ENCODE measurements at regions not wholly inside any gene's neighbourhood (a gene's known extent, or its start where the extent isn't known, plus 50 kb on each side); places are given as distances from the start of the nearest gene placed in this dataset.

DNA sequence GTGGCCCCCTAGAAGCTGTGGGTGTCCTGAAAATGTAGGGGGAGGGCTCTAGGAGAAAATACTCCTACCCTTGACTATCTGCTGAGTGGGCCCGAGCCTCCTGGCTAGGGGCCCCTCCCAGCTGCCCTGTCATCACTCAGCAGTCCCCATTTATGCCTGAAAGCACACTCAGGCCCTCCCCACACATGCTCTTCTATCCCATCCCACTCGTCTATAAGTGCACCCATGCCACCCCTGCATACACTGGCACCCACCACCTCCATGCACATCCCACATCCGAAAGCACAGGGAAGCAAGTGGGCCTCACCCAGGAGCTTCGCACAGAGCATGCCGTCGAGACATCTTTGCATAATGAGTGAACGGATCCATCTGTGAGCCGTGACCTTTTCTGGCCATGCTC, 80.4 kb upstream of the POU3F1 start:
- DNase-seq, result no peak

GRCh38 chr1:38125837-38126520, 79.4 kb upstream of the POU3F1 start:
- DNase-seq, result no peak

GRCh38 chr1:38125016-38125415, 78.4 kb upstream of the POU3F1 start:
- DNase-seq, result no peak

GRCh38 chr1:38123356-38124135, 77.0 kb upstream of the POU3F1 start:
- no peak for DNase-seq

- DNase-seq, result no peak
These were observed 74.7 kb upstream of the POU3F1 start for GRCh38 chr1:38121231-38121680.

DNA sequence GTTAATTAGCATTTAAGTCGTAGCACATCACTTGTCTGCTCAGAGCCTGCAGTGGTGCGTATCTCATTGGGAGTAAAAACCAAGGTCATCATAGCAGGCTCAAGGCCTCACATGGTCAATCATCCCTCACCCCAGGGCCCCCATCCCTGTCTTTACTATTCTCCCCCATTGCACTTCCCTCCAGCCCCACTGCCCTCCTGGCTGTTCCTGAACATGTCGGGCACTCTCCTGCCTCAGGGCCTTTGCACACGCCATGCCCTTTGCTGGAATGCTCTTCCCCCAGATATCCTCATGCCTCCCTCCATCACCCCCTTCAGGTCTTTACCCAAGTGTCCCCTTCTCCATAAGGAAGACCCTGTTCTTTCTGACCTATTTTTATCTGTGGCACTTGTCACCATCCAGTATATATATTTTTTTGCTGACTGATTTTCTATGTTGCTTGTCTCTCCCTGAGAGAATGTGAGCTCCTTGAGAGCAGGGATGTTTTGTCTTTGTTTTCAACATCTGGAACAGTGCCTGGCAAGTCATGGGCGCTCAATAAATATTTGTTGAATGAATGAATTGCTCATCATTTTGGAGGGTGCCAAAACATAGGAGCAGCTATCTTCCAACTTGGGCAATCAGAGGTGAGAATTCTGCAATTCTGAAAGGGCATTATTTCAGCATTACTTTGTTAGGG, 74.1 kb upstream of the POU3F1 start:
- DNase-seq, result no peak

- DNase-seq, result no peak
These were observed 72.4 kb upstream of the POU3F1 start for GRCh38 chr1:38118976-38119375.

GRCh38 chr1:38117444-38117887, 70.9 kb upstream of the POU3F1 start:
- no peak for DNase-seq

DNA sequence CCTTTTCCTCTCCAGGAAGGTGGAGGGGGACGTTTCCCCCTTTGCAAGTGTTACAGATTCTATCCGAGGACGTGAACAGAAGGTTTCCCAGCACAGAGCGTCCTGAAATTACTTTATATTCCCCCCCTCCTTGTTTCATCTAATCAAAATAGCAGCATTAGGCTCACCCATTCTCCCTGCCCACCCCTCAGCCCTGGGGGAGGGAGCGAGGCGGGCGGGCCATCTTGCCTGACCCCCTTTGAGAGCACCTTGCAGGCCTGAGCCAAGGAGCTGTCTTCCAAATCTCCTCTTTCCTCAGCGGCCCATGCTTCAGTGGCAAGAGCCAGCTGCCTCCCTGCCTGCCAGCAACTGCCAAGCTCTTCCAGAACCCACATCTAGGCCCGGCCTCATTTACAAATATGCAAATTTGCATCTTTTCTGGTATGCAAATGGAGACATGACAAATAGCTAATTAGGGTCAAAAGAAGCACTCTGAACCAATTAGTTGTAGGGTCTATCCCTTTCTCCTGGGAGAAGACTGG, 69.1 kb upstream of the POU3F1 start:
- no peak for DNase-seq

GRCh38 chr1:38115226-38115625, 68.6 kb upstream of the POU3F1 start:
- DNase-seq, result no peak

- no peak for DNase-seq
These were observed 67.8 kb upstream of the POU3F1 start for GRCh38 chr1:38114241-38115026.

DNA sequence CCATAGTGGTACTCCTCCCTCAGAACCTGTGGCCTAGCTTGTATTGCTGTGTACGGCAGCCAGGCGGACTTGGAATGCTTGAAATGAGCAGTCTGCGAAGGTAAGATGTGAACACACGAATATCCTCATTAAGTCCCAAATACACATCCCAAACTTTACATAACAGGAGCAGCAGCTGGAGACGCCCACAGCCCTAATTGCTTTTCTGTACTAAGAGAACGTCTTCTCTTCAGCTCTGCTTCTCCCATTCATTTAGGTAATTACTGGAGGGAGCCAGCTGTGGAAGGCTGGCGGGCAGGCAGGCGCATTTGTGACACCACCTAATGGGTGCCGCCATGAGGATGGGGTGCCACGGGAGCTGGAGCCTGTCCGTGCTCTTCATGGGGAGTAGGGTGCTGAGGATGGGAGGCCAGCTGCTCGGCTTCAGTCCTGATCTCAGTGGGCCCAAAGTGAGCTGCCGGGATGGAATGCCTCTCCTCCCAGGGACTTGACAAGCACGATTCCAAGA, 66.6 kb upstream of the POU3F1 start:
- DNase-seq, result no peak

GRCh38 chr1:38111589-38111988, 65.0 kb upstream of the POU3F1 start:
- DNase-seq, result no peak

DNA sequence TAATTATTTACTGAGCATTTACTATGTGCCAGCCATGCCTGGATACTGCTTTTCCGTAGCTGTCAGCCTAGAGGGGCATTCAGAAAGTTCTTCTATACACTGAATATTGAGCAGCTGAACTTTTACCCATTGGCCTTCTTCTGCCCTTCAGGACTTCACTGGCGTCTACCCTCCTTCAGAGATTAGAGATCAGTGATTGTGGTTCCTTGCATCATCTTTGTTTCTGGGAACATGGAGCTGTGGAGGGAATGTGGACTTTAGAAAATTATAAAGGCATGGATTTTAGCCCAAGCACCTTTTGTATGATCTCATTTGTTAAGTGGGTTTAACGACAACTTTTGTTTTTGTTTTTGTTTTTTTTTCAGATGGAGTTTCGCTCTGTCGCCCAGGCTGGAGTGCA, 58.7 kb upstream of the POU3F1 start:
- DNase-seq, result no peak

DNA sequence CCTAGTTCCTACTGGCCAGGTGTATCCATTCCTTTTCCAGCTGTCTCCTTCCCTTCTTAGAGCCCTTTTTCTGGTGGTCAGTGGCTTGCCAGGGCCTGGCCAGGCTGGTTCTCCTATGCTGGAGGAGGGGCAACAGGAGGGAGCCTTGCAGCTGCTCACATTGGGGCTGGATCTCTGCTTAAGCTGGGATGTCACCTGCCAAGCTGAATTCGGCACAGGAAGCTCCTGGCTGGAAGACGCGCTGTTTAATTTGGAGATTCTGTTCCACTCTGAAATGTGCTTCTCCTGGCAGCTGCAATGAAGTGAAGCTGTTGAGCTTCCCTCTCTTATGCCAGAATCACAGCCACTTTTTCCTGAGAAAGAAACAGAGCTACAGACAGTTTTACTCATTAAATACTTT, 56.0 kb upstream of the POU3F1 start:
- no peak for DNase-seq

GRCh38 chr1:38101037-38101785, 54.6 kb upstream of the POU3F1 start:
- DNase-seq, result no peak

GRCh38 chr1:38098101-38098847, 51.7 kb upstream of the POU3F1 start:
- DNase-seq, result no peak

DNA sequence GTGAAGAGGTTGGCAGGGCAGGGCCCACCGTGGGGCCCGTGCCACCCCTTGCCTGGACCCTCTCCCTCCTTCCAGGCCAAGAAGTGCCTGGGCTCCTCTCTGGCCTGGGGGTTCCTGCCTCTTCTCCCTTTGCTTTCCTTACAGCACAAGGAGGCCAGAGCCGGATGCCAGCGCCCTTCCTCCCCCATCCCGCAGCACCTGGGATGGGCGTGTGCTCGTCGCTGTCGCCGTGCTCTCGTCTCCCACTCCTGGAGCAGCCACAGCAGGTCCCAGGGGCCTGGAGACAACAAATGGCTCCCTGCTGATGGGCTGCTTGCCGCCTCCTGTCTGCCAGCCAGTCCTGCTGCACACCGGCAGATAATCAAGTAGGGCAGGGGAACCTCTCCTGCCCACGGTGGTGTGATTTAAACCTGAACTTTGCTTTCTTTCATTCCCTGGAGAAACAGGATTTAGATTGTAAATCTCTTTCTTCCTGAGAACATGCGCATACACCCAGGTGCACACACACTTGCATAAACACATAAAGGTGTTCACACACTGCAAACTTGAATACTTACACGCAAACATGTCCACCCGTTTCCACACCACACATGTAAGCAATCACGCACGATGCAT, 50.8 kb upstream of the POU3F1 start:
- DNase-seq, result no peak
